ENCODE measurements at regions not wholly inside any gene's neighbourhood (a gene's known extent, or its start where the extent isn't known, plus 50 kb on each side); places are given as distances from the start of the nearest gene placed in this dataset.

DNA sequence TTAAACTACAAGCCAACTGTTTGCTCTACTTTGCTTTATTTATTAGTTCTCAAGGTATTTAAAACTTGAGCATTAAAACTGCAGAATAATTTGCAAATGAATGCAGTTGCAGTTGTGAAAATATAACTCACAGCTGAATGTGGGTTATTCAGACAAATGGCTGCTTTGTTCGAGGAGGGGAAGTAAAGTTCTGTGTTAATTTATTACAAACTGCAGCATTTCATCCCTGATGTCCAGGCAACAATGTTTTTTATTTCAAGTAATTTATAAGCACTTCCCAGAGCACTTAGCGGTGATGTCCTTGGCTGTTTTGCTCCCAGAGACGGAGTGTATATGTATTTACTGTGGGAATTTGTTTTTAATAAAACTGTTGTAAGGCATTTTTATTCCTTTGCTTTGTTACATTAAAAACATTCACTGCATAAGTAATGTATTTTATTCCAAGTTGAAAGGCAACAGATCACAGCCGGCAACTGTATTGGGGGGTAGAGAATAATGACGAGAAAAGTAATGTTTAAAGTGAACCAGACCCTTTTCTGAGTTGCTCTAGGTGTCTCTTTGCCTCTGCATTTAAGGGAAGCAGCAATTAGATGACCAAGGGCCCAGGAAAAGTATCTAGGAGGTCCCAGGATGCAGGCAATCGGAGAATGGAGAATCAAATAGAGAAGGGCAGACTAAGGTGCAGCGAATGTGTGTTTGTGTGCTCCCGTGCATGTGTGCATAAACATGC, 291.2 kb upstream of the SALL1 start:
- TF ChIP-seq, protein P1, sequence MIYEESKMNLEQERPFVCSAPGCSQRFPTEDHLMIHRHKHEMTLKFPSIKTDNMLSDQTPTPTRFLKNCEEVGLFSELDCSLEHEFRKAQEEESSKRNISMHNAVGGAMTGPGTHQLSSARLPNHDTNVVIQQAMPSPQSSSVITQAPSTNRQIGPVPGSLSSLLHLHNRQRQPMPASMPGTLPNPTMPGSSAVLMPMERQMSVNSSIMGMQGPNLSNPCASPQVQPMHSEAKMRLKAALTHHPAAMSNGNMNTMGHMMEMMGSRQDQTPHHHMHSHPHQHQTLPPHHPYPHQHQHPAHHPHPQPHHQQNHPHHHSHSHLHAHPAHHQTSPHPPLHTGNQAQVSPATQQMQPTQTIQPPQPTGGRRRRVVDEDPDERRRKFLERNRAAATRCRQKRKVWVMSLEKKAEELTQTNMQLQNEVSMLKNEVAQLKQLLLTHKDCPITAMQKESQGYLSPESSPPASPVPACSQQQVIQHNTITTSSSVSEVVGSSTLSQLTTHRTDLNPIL (CRISPR knock-in tag; IDR thresholded peaks at IDR 0.05; ENCODE audit: low read depth): no peak
- TF ChIP-seq, protein P2, sequence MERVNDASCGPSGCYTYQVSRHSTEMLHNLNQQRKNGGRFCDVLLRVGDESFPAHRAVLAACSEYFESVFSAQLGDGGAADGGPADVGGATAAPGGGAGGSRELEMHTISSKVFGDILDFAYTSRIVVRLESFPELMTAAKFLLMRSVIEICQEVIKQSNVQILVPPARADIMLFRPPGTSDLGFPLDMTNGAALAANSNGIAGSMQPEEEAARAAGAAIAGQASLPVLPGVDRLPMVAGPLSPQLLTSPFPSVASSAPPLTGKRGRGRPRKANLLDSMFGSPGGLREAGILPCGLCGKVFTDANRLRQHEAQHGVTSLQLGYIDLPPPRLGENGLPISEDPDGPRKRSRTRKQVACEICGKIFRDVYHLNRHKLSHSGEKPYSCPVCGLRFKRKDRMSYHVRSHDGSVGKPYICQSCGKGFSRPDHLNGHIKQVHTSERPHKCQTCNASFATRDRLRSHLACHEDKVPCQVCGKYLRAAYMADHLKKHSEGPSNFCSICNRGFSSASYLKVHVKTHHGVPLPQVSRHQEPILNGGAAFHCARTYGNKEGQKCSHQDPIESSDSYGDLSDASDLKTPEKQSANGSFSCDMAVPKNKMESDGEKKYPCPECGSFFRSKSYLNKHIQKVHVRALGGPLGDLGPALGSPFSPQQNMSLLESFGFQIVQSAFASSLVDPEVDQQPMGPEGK (CRISPR knock-in tag; IDR thresholded peaks at IDR 0.05; ENCODE audit: borderline replicate concordance): no peak
- no peak for TF ChIP-seq ZFP3 (CRISPR knock-in tag; IDR thresholded peaks at IDR 0.05)
- TF ChIP-seq PPARA (CRISPR knock-in tag; IDR thresholded peaks at IDR 0.05; ENCODE audit: borderline replicate concordance): no peak
- TF ChIP-seq GLIS3 (CRISPR knock-in tag; IDR thresholded peaks at IDR 0.05): no peak
- TF ChIP-seq CSDC2 (CRISPR knock-in tag; IDR thresholded peaks at IDR 0.05): no peak
- no peak for TF ChIP-seq ESRRG (CRISPR knock-in tag; IDR thresholded peaks at IDR 0.05)
- no peak for TF ChIP-seq ARNTL (CRISPR knock-in tag; IDR thresholded peaks at IDR 0.05; ENCODE audit: borderline replicate concordance, low read depth)
- no peak for TF ChIP-seq ZFP30 (CRISPR knock-in tag; IDR thresholded peaks at IDR 0.05)
